Naive thymus-derived CD8-positive, alpha-beta T cell (primary cell): ENCODE measurements at regions not wholly inside any gene's neighbourhood (a gene's known extent, or its start where the extent isn't known, plus 50 kb on each side); places are given as distances from the start of the nearest gene placed in this dataset.
"Not testable (repeated sequence)": the region's sequence is repeated elsewhere in the genome, so short reads cannot be mapped to it uniquely, and the experiment has no call there.

ENCODE experiments used
- ATAC-seq, 2 donors: fragments of 150-1000 bp; cut with Tn5 transposase in 1 of 2; sonication (Bioruptor Pico), chemical (Tn5 transposase) in 1 of 2; 1 replicate in 1 of 2; 2 replicates in 1 of 2; pipeline ENCODE4 v1.10.0; 2021; ENCODE audit warnings: mild to moderate bottlenecking in 2 of 2, moderate library complexity in 2 of 2
- POLR2A ChIA-PET: fragments of 350-600 bp; sonication (Branson Sonifier 250); formaldehyde crosslinking; loops from one replicate; lab custom pipeline; 2021; ENCODE audit warnings: antibody characterized with exemption; lab: Charles Lee
- DNase-seq, 10 donors: peaks; one replicate each; pipeline versions ENCODE4 v3.0.0 to v3.0.0-alpha.2; 2020 to 2022
- H3K27ac Mint-ChIP-seq, 10 donors: one replicate each; pipeline ENCODE4 v1.8.0; 2020 to 2022; ENCODE audit warnings: mild to moderate bottlenecking in 10 of 10, mixed read lengths in 10 of 10, moderate library complexity in 4 of 10, inconsistent platforms in 1 of 10
- H3K27me3 Mint-ChIP-seq, 5 donors: one replicate each; pipeline ENCODE4 v1.8.0; 2021 to 2022; ENCODE audit warnings: mixed read lengths in 5 of 5
- H3K36me3 Mint-ChIP-seq, 3 donors: one replicate each; pipeline ENCODE4 v1.8.0; 2020 to 2022; ENCODE audit warnings: mixed read lengths in 3 of 3, mild to moderate bottlenecking in 2 of 3, inconsistent platforms in 1 of 3
- H3K4me1 Mint-ChIP-seq, 4 donors: one replicate each; pipeline ENCODE4 v1.8.0; 2021 to 2022; ENCODE audit warnings: mixed read lengths in 4 of 4
- H3K4me3 Mint-ChIP-seq, 10 donors: one replicate each; pipeline ENCODE4 v1.8.0; 2020 to 2022; ENCODE audit warnings: mild to moderate bottlenecking in 10 of 10, mixed read lengths in 10 of 10, moderate library complexity in 6 of 10, inconsistent platforms in 1 of 10
- H3K9me3 Mint-ChIP-seq, 9 donors: one replicate each; pipeline ENCODE4 v1.8.0; 2020 to 2022; ENCODE audit warnings: mixed read lengths in 9 of 9, mild to moderate bottlenecking in 3 of 9, inconsistent platforms in 1 of 9, moderate library complexity in 1 of 9

GRCh38 chr14:30020687-30021086, 93.0 kb upstream of the PRKD1 start:
- no peaks in the 10 kb centered on the region for H3K36me3 Mint-ChIP-seq
- peaks cover 0 to 27% (median 7%) of the 10 kb centered on the region in 9 donors for H3K9me3 Mint-ChIP-seq
- H3K4me3 Mint-ChIP-seq: no peak overlapping the region
- H3K4me1 Mint-ChIP-seq: no peaks in the 10 kb centered on the region
- H3K27me3 Mint-ChIP-seq: no peaks in the 10 kb centered on the region
- ATAC-seq (no peak), DNase-seq (no peak)
- H3K27ac Mint-ChIP-seq: no peak overlapping the region
- POLR2A ChIA-PET: no interaction called here

- H3K4me1 Mint-ChIP-seq, H3K27me3 Mint-ChIP-seq, ATAC-seq, H3K27ac Mint-ChIP-seq, H3K4me3 Mint-ChIP-seq, H3K36me3 Mint-ChIP-seq, DNase-seq, POLR2A ChIA-PET: not testable (repeated sequence)
- peaks cover 0 to 28% (median 11%) of the 10 kb centered on the region in 9 donors for H3K9me3 Mint-ChIP-seq
Observed at GRCh38 chr14:30023350-30023749, 95.7 kb upstream of the PRKD1 start.

GRCh38 chr14:30034152-30034551, 106.5 kb upstream of the PRKD1 start:
- Mint-ChIP-seq H3K9me3 (peaks cover 4 to 44% (median 14%) of the 10 kb centered on the region in 9 donors), H3K4me1 (no peaks in the 10 kb centered on the region), H3K27ac (no peak overlapping the region), H3K27me3 (no peaks in the 10 kb centered on the region), H3K4me3 (no peak overlapping the region), H3K36me3 (peaks cover 0 to 9% (median 0%) of the 10 kb centered on the region in 3 donors)
- ATAC-seq: no peak
- DNase-seq: no peak
- POLR2A ChIA-PET: no interaction called here

- no peaks in the 10 kb centered on the region for H3K27me3 Mint-ChIP-seq
- no peak overlapping the region for H3K27ac Mint-ChIP-seq
- H3K4me3 Mint-ChIP-seq: no peak overlapping the region
- ATAC-seq (no peak), DNase-seq (no peak)
- no peaks in the 10 kb centered on the region for H3K4me1 Mint-ChIP-seq
- POLR2A ChIA-PET: no interaction called here
- H3K36me3 Mint-ChIP-seq: peaks cover 0 to 5% (median 0%) of the 10 kb centered on the region in 3 donors
- H3K9me3 Mint-ChIP-seq: peaks cover 4 to 37% (median 10%) of the 10 kb centered on the region in 9 donors
Observed at GRCh38 chr14:30035361-30035760, 107.7 kb upstream of the PRKD1 start.

- POLR2A ChIA-PET: no interaction called here
- DNase-seq (no peak), ATAC-seq (no peak)
- no peak overlapping the region for H3K4me3 Mint-ChIP-seq
- no peaks in the 10 kb centered on the region for H3K36me3 Mint-ChIP-seq
- no peaks in the 10 kb centered on the region for H3K4me1 Mint-ChIP-seq
- H3K27ac Mint-ChIP-seq: no peak overlapping the region
- peaks cover 2 to 22% (median 9%) of the 10 kb centered on the region in 9 donors for H3K9me3 Mint-ChIP-seq
- H3K27me3 Mint-ChIP-seq: peaks cover 0 to 5% (median 0%) of the 10 kb centered on the region in 5 donors
Observed at GRCh38 chr14:30045720-30046119, 118.1 kb upstream of the PRKD1 start.

- H3K27ac Mint-ChIP-seq: no peak overlapping the region
- peaks cover 0 to 34% (median 5%) of the 10 kb centered on the region in 9 donors for H3K9me3 Mint-ChIP-seq
- H3K36me3 Mint-ChIP-seq: no peaks in the 10 kb centered on the region
- no peaks in the 10 kb centered on the region for H3K4me1 Mint-ChIP-seq
- peaks cover 0 to 5% (median 0%) of the 10 kb centered on the region in 5 donors for H3K27me3 Mint-ChIP-seq
- POLR2A ChIA-PET: no interaction called here
- H3K4me3 Mint-ChIP-seq: no peak overlapping the region
- ATAC-seq (no peak), DNase-seq (no peak)
Observed at GRCh38 chr14:30053103-30053502, 125.5 kb upstream of the PRKD1 start.

GRCh38 chr14:30054201-30054600, 126.6 kb upstream of the PRKD1 start:
- Mint-ChIP-seq H3K27me3 (peaks cover 0 to 5% (median 0%) of the 10 kb centered on the region in 5 donors), H3K27ac (no peak overlapping the region), H3K9me3 (peaks cover 3 to 33% (median 7%) of the 10 kb centered on the region in 9 donors), H3K36me3 (no peaks in the 10 kb centered on the region), H3K4me1 (no peaks in the 10 kb centered on the region), H3K4me3 (no peak overlapping the region)
- DNase-seq (no peak), ATAC-seq (no peak)
- POLR2A ChIA-PET: no interaction called here

GRCh38 chr14:30058401-30058800, 130.8 kb upstream of the PRKD1 start:
- POLR2A ChIA-PET: no interaction called here
- Mint-ChIP-seq H3K27ac (no peak overlapping the region), H3K9me3 (peaks cover 0 to 30% (median 2%) of the 10 kb centered on the region in 9 donors), H3K4me1 (no peaks in the 10 kb centered on the region), H3K27me3 (no peaks in the 10 kb centered on the region), H3K4me3 (no peak overlapping the region), H3K36me3 (no peaks in the 10 kb centered on the region)
- no peak for ATAC-seq
- no peak for DNase-seq

GRCh38 chr14:30063746-30064145, 136.1 kb upstream of the PRKD1 start:
- H3K4me3 Mint-ChIP-seq: no peak overlapping the region
- ATAC-seq: no peak
- DNase-seq: no peak
- peaks cover 0 to 25% (median 8%) of the 10 kb centered on the region in 9 donors for H3K9me3 Mint-ChIP-seq
- H3K27ac Mint-ChIP-seq: no peak overlapping the region
- H3K4me1 Mint-ChIP-seq: no peaks in the 10 kb centered on the region
- H3K27me3 Mint-ChIP-seq: no peaks in the 10 kb centered on the region
- POLR2A ChIA-PET: no interaction called here
- H3K36me3 Mint-ChIP-seq: peaks cover 0 to 3% (median 0%) of the 10 kb centered on the region in 3 donors

- POLR2A ChIA-PET: no interaction called here
- no peak overlapping the region for H3K4me3 Mint-ChIP-seq
- peaks cover 0 to 25% (median 8%) of the 10 kb centered on the region in 9 donors for H3K9me3 Mint-ChIP-seq
- ATAC-seq (no peak), DNase-seq (no peak)
- no peaks in the 10 kb centered on the region for H3K4me1 Mint-ChIP-seq
- H3K27ac Mint-ChIP-seq: no peak overlapping the region
- H3K27me3 Mint-ChIP-seq: no peaks in the 10 kb centered on the region
- H3K36me3 Mint-ChIP-seq: peaks cover 0 to 3% (median 0%) of the 10 kb centered on the region in 3 donors
Observed at GRCh38 chr14:30064454-30064853, 136.8 kb upstream of the PRKD1 start.

GRCh38 chr14:30069536-30069935, 141.9 kb upstream of the PRKD1 start:
- no peak for DNase-seq
- peaks cover 0 to 52% (median 11%) of the 10 kb centered on the region in 9 donors for H3K9me3 Mint-ChIP-seq
- H3K4me3 Mint-ChIP-seq: no peak overlapping the region
- POLR2A ChIA-PET: no interaction called here
- peaks cover 0 to 4% (median 0%) of the 10 kb centered on the region in 5 donors for H3K27me3 Mint-ChIP-seq
- H3K36me3 Mint-ChIP-seq: peaks cover 0 to 8% (median 0%) of the 10 kb centered on the region in 3 donors
- no peaks in the 10 kb centered on the region for H3K4me1 Mint-ChIP-seq
- H3K27ac Mint-ChIP-seq: no peak overlapping the region
- ATAC-seq: no peak

GRCh38 chr14:30072454-30072853, 144.8 kb upstream of the PRKD1 start:
- H3K36me3 Mint-ChIP-seq, DNase-seq, POLR2A ChIA-PET, ATAC-seq, H3K4me3 Mint-ChIP-seq, H3K27me3 Mint-ChIP-seq, H3K4me1 Mint-ChIP-seq, H3K27ac Mint-ChIP-seq: not testable (repeated sequence)
- peaks cover 0 to 51% (median 9%) of the 10 kb centered on the region in 9 donors for H3K9me3 Mint-ChIP-seq

- H3K27me3 Mint-ChIP-seq: peaks cover 0 to 4% (median 0%) of the 10 kb centered on the region in 5 donors
- DNase-seq (no peak), ATAC-seq (no peak)
- no peak overlapping the region for H3K27ac Mint-ChIP-seq
- H3K4me3 Mint-ChIP-seq: no peak overlapping the region
- POLR2A ChIA-PET: no interaction called here
- H3K36me3 Mint-ChIP-seq: no peaks in the 10 kb centered on the region
- H3K4me1 Mint-ChIP-seq: no peaks in the 10 kb centered on the region
- H3K9me3 Mint-ChIP-seq: peaks cover 0 to 30% (median 5%) of the 10 kb centered on the region in 9 donors
Observed at GRCh38 chr14:30077946-30078345, 150.3 kb upstream of the PRKD1 start.

- H3K4me3 Mint-ChIP-seq: no peak overlapping the region
- no peaks in the 10 kb centered on the region for H3K27me3 Mint-ChIP-seq
- no peaks in the 10 kb centered on the region for H3K36me3 Mint-ChIP-seq
- no peaks in the 10 kb centered on the region for H3K4me1 Mint-ChIP-seq
- H3K27ac Mint-ChIP-seq: no peak overlapping the region
- POLR2A ChIA-PET: no interaction called here
- DNase-seq (no peak), ATAC-seq (no peak)
- H3K9me3 Mint-ChIP-seq: peaks cover 0 to 28% (median 5%) of the 10 kb centered on the region in 9 donors
Observed at GRCh38 chr14:30078811-30079402, 151.3 kb upstream of the PRKD1 start.
